ENCODE measurements at regions not wholly inside any gene's neighbourhood (a gene's known extent, or its start where the extent isn't known, plus 50 kb on each side); places are given as distances from the start of the nearest gene placed in this dataset.
A peak's percentile ranks its signal among the peaks of the same experiment; 100 is the strongest.

DNA sequence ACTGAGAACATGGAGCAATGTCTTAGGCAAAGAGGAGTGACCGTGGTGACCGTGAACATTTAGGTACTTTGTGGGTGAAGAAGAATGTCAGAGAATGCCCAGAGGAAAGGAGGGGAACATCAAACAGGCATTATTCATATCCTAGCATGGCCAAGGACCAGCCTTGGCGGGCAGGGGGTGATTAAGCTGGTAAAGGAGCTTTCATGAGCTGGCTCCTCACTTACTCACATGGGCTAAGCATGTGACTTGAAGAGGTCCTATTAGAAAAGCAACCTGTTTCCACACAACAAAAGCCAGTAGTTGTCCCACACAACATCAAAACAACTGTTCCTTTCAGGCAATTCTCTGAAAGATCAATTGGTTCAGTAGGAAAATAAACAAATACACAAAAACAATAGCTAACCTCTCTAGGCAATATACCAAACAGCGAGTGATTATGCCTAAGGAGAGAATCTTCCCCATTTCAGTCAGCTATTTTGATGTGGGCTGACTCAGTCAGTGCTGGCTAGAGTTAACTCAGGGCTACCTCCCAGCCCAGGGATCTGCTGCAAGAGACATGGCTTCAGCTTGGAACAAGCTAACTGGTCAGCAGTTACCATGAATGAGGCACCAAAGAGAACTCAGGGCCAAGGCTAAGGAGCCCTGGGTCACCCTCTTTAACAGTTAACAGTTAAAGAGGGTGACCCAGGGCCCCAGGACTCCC is 283.5 kb downstream of the ARHGAP12 start:
- DNase-seq (ENCODE audit: low spot score) = no peak

DNA sequence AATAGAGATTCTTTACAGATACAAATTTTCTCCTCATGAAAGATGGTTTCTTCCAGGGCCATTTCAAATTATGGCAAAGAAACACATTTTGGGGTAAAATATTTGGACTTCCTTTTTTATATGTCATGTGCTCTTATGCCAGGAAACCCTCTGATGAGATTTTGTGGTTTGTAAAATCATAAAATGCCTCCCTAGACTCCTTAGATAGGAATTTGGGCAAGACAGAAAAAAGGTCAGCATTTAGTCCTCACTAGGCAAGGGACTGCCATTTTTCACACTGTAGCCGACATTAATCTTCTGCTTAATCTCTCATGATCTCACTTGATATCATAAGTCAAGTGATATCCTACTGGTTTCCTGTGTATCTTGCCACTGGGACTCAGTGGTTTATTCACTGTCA is 286.4 kb downstream of the ARHGAP12 start:
- no peak for DNase-seq (ENCODE audit: low spot score)

DNA sequence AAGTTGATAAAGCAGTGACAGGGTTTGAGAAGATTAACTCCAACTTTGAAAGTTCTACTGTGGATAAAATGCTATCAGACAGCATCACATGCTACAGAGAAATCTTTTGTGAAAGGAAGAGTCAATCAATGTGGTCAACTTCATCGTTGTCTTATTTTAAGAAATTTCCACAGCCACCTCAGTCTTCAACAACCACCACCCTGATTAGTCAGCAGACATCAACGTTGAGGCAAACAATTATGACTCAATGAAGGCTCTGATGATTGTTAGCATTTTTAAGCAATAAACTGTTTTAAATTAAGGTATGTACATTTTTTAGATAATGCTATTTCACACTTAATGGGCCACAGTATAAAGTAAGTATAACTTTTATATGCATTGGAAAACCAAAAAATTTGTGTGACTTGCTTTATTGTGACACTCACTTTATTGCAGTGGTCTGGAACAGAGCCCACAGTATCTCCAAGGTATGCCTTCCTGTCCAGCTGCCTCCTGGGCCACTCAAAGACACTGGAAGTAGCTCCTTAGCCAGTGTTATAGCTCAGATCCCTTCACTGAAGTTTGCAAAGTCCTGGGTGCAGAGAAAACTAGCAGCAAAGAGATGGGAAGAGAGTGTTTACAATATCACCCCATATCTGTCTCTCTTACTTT is 293.1 kb downstream of the ARHGAP12 start:
- DNase-seq (ENCODE audit: low spot score) = no peak

DNA sequence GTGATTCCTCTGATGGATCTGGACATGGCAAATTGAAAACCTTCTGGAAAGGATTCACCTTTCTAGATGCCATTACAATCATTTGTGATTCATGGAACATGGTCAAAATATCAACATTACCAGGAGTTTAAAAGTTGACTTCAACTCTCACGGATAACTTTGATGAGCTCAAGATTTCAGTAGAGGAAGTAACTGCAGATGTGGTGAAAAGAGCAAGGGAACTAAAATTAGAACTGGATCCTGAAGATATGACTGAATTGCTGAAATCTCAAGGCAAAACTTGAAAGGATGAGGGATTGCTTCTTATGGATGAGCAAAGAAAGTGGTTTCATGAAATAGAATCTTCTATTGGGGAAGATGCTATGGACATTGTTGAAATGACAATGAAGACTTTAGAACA is 293.6 kb downstream of the ARHGAP12 start:
- DNase-seq (ENCODE audit: low spot score) = no peak

DNA sequence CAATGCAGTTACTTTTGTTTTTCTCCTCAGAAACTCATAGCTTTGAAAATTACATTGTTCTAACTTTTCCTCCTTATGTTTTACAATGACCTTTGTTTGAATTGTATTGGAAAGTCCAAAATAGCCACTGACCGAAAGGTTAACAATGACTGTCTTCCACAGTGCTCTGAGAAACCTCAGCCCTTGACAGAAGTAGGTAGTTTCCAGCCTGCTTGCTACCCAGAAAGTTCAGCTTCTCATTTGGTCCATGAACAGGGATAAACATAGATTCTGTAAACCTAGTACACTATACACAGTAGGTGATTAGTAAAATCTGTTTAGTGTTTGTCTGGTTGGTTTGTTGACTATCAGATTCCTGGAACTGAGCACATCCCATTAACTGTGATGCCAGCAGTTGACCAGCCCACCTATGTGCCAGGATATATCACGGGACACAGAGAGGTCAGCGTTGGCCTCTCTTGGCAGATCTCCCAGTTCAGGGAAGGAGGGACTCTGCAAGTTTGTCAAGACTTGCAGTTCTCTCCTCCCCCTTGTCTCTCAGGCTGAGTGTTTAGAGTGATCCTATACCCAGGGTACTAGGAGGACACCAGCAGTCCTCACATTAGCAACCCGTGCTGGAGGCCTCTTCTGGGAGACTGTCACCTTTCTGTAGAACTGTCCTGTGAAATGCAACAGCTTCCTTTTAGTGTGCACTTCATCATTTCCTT is 297.6 kb downstream of the ARHGAP12 start:
- DNase-seq (ENCODE audit: low spot score) = no peak

DNA sequence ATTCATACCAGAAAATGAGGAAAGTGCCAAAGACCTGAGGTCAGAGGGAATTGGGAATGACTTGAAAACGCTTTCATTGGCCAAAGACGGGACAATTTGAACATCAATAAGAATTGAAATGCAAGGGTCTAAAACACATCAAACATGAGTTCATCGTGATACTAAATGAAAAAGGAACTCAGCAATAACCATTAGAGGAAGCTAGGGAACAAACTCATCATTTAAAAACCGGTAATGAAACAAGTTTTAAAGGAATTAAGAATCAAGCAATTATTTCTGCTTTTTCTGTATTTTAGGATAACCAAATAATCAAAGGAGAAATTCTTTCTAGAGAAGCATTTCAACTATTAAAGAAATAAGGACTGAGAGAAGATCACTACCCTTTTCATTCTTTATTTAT is 303.1 kb downstream of the ARHGAP12 start:
- DNase-seq (ENCODE audit: low spot score) = no peak

DNA sequence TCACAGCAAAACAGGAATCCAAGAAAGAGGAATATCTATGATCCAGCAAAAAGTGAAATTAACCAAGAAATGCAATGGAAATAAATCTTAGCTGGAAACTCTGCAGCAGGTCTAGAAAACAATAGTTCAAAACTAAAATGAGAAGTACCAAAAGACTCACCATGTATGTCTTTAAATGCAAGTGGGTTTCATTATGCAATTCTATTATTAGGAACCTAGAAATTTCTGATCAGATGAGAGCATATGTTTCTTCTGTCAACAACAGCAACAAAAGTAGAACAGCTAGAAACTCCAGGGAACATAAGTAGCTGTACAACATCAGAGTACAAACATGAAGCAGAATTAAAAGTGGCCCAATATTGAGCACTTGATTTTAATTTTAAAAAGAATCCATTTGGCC is 304.0 kb downstream of the ARHGAP12 start:
- no peak for DNase-seq (ENCODE audit: low spot score)

DNA sequence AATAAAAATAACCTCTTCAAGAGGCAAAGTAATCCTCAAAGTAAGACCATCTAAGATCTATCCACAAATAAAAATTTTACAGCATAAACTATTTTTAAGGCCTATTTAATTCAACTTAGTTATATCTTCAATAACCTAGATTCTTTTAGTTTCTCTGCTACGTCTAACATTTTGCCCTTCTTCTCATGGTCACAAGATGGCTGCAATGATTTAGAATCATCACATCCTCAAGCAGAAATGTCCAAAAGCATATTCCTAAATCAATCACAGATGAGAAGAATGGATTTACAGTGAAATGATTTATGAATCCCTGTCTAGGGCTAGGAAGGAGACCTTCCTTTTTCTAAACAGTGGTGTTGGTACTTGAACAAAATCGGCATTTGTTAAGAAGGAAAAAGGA is 304.7 kb downstream of the ARHGAP12 start:
- no peak for DNase-seq (ENCODE audit: low spot score)

DNA sequence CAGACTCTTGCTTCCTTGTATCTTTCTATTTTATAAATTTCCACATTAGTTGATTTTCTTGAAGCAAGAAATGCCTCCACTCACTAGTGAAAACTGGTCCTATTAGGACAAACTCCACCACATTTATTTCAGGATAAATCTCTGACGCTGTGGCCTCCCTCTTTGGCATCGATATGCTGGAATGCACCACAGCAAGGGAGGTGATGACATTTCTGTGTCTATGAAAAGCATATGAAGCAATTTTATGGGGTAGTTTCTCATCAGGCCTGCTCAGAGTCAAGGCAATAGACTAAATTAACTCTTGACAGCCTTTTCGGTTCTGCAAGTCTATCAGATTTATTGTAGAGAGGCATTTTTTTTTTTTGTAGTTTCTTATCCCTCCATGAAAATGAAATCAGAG is 304.4 kb downstream of the ZEB1 start:
- DNase-seq (ENCODE audit: low spot score) = no peak

DNA sequence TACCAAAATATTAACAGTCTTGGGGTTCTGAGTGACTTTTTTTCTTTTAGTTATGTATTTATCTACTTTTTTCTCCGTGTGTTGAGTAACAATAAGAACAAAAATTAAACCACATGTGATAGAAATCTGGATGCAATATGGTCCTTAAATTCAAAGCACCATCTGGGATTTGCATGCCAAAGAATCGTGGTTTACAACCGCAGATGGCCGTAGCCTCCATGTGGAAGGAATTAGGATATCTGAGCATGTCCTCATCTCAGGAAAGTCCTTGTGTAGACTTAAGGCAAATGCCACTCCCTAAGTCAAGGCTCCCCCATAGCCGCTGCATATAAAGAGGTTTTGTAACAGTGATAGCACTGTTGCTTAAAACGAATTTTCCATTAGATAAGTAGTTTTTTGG is 304.0 kb downstream of the ZEB1 start:
- DNase-seq (ENCODE audit: low spot score) = no peak

DNA sequence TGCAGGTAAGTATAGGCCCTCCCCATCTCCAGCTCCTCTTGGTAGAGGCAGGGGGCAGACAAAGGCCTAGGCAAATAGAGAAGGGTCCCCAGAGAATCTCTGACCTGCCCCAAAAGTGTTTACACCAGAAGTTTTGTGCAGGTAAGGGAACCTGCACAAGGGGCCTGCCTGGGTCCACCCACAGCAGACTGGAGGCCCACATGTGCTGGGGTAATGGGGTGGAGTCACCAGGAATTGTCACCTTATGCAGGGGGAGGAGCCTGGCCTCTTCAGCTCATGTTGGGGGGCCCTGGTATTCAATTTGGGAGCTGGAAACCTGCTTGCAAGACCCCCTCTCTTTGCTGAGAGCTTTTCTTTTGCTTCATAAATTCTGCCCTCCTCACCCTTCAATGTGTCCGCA is 302.7 kb downstream of the ZEB1 start:
- no peak for DNase-seq (ENCODE audit: low spot score)

DNA sequence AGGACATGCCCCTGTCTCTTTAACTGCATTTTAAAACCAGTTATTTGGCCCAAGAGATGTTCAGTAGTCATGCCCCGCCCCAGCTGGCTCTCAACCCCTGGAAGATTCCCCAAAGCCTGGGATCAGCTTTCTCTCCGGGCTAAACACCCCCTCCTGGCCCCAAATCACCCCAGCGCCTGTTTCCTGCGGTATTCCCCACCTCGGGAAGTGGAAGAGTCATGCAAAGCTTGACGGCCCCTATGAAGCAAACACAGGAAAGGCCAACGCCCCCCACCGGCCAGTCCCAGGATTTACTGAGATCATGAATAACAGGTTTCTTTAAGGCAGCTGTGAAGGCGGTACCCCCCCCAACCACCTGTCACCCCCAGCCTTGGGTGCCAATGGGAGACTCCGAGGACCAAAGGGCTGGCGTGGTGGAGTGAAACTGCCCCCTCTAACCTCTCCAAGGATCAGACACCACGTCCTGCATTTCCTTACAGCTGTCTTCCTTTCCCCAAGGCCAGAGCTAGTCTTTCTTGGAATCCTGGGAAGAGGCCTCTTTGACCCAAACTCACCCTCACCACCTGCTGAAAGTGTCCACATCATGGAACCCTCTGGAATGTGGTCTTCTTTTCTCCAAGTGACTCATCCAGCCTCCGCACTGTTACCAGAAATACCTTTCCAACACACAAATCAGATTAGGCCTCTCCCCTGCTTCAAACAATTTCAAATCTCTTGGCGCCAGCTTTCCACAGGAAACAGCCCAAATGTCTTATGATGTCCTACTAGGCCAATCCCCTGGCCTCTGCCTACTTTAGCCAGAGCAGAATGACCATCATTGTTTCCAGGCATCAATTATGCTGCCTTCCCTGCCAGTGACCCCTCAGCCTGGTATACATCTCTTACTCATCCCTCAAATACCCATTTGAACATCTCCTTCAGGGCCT is 301.5 kb downstream of the ZEB1 start:
- peak; percentile 79 for DNase-seq (ENCODE audit: low spot score)

DNA sequence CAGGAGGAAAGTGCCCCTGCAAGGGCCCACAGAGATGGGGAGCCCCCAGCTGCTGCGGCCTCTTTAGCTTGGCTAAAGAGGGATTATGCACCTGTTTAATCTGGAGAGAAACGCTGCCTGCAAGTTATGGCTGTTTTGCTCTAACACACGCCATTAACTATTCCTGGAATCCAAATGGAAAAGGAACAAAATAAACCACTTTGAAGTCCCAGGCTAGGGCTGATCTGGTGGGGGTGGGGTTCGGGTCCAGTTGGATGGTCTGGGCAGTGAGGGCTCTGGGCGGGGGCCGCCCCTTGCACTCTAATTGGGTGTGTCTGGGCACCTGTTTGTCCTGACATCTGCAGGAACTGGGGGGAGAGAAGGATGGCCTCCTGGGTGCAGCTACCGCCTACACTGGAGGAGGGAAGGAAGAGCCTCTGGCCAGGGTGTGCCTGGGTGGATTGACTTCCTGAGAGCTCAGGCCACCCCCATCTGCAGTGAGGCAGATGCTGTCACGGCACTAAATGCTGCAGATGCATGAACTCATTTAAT is 300.6 kb downstream of the ZEB1 start:
- no peak for DNase-seq (ENCODE audit: low spot score)

DNA sequence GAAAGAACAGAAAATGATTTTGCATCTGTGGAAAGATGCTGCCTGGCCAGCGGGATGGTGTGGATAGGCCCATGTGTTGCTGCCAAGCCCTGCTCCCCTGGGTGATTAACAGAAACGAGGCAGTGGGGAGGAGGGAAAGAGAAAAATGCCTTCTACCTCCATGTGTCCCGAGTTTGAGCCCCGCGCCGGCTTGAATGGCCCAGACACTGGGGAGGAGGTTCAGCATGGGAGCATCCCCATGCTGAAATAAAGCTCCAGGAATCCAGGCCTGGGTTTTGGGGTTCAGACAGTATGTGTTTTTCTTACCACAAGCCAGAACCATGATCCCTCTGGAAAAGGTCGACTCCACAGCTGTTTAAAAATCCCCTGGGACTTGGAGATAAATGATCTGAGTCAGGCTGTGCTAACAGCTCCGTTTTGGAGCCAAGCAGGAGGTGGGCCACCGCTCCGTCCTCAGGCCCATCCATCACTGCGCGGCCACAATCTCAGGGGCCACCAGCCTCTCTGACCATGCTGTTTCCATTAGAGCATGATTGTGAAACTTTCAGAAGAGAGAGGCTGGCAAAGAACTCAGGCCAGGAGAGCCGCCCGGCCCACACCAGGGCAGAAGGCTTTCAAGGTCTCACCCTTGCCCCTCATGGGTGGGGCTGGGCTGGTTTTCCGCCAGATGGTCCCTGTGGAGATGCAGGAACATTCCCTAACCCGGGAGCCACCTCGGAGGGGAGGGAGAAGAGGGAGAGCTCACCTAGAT is 299.7 kb downstream of the ZEB1 start:
- no peak for DNase-seq (ENCODE audit: low spot score)

DNA sequence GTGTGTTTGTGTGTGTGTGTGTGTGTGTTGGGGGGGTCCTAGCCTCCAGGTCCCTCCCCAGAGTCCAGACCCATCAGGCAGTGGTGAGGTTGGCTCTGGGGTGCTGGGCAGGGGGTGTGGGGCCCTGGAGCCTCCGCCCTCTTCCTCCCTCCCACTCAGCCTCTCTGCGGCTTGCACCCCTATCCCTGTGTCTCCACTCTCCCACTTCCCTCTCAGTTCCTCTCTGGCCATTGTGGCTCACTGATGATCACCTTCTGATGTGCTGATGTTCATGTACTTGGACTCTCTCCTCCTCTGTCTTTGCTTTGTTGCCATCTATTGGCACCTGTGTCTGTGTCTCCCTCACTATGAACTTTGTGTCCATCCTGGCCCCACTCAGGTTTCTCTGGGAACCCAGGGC is 298.7 kb downstream of the ZEB1 start:
- DNase-seq (ENCODE audit: low spot score) = no peak

DNA sequence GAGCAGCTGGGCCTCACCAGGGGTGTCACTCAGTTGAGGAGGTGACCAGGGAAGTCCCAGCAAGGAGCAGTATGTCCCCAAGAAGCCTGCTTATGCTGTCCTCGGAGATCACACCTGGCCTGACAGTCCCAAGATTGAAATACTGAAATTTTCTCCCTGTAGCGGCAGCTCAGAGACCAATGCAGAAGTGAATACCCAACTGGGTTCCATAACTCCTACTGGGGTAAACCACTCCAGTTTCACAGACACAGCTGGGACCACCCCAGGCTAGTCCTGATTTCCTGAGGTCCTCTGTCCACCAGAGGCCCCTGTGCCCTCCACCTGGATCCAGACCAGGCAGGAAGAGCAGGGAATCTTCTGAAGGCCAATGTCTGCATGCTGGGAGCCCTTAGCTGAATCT is 298.1 kb downstream of the ZEB1 start:
- no peak for DNase-seq (ENCODE audit: low spot score)

DNA sequence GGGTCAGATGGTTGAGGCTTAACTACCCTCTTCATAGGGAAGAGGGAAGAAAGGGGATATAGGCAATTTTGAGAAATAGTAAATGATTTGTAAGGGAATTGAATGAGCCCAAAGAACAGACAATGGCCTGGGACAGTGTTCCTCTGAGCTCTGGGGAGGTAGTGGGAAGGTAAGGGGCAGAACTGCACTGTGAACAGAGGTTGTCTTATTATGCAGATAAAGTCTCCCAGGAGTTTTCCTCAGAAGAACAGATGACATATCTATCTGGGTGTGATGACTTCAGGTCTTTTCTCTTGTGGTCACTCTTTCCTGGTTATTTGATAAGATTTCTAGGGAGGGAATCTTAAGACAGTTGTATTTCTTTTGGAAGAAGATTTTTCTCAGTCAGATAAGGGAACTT is 296.1 kb downstream of the ZEB1 start:
- no peak for DNase-seq (ENCODE audit: low spot score)

DNA sequence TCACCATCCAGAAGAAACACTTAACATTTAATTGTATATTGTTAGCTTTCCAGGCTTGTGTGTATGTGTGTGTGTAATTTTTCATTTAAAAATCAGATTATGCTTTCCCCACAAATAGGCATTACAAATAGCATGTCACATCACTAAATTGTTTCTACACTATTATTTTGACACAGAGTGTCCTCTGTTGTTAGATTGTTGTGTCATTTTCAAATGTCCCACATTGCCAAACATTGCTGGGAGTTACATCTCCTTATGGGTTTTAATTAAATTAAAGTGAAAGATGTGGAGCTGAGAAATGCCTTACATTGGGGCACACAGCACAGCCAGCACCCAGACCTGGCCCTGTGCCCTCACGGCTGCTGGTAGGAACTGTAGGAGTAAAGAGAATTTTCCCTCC is 295.6 kb downstream of the ZEB1 start:
- no peak for DNase-seq (ENCODE audit: low spot score)

DNA sequence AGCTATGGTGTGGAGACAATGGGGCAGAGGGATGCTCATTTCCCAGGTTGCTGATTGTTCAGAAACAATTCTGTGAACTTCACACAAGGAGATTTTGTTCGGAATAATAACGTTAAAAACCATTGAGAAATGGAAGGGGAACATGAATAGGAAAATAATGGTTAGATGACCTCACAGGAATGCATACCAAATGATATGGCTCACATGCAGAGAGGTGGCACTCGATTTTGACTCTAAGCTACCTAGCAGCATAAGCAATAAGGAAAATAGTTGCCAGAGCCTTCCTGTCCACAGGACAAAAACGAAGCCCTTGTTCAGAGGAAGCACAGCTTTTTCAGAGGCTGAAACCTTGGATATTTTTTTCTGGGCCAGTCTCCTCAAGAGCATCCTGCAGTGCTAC is 293.1 kb downstream of the ZEB1 start:
- no peak for DNase-seq (ENCODE audit: low spot score)

DNA sequence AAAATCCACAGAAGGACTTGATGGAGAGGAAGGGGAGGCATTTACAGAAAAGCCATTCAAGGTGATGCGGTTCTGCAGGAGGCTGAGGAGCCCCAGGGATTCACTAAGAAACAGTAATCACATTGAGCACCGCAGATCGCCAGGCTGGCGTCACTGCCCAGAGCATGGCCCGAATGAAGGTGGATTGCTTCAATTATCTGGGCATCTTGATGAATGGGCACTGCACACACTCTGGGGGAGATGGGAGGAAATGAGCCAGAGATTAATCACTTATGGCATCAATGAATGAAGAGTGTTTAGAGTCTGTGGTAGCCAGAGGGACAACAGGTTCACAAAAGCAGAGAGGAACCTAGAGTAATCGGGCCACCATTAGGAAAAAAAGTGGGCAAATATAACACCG is 292.1 kb downstream of the ZEB1 start:
- DNase-seq (ENCODE audit: low spot score) = no peak

DNA sequence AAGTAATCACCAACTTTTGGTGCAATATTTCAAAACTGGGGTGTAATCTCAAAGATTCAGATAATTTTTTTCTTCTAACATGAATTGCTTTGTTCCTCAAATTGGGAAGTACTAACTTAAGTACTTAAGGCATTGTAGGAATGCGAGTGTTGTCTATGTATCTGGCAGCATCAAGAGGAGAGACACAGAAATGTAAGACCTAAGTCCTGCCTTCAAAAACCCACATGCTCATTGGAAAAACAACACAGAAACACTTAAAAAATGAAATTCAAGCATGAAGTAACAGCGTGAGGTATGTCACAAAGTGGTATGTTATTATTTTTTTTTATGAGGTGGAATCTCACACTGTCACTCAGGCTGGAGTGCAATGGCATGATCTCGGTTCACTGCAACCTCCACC is 288.5 kb downstream of the ZEB1 start:
- no peak for DNase-seq (ENCODE audit: low spot score)

Data from COLO829 (cell line).